ENCODE measurements at regions not wholly inside any gene's neighbourhood (a gene's known extent, or its start where the extent isn't known, plus 50 kb on each side); places are given as distances from the start of the nearest gene placed in this dataset.

GRCh38 chr12:75974323-75975187 is 57.0 kb downstream of the PHLDA1 start:
- no peak for TF ChIP-seq SMC3 (conservative IDR thresholded peaks at IDR 0.05; ENCODE audit: poor library complexity)
- TF ChIP-seq CTCF (IDR thresholded peaks at IDR 0.05; ENCODE audit: poor library complexity, severe bottlenecking), result no peak
- TF ChIP-seq POLR2AphosphoS5 (IDR thresholded peaks at IDR 0.05), result no peak

All from neural cell (in vitro differentiated cells).